GM21717 (cell line): ENCODE measurements at regions not wholly inside any gene's neighbourhood (a gene's known extent, or its start where the extent isn't known, plus 50 kb on each side); places are given as distances from the start of the nearest gene placed in this dataset.

ENCODE experiments used
- ATAC-seq: cut with Tn5 transposase; IDR thresholded peaks from one replicate; pipeline ENCODE4 v1.9.1; 2021; ENCODE audit warnings: mild to moderate bottlenecking, moderate library complexity; ENCODE audit not compliant: unreplicated experiment

DNA sequence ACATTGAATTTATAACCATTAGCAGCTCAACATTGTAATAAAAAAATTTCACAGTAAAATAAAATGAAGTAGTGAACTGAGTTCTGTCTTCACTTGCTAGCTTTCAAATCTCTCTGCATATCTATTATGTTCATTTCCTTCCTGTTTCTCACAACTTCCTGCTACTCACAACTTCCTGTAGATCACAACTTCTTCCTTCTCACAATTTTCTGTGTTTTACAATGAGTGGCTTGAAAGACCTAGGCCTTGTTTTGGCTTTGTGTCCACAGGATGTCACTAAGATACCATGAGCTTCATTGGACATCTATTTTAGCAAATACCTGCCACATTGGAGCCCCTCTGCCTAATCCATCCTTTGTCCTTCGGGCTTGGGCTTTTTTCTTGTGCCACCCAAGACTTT, 480.3 kb upstream of the ADAMTS16 start:
- no peak for ATAC-seq

DNA sequence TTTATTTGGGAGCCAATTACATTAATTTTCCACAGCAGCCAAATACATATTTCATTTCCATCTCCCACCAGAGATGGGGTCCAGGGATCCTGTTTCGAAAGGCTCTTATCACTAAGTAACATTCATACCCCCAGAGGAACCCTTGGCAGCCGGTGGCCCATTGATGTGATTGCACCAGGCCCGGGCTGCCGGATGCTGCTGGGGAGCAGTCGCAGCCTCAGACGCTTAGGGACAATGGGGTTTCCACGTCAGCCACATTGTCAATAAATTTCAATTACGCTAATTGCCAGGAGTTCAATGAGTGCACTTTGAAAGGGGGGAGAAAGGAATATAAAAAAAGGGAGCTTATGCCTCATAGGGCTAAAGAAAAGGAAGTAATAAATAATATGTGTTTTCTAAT, 478.8 kb upstream of the ADAMTS16 start:
- no peak for ATAC-seq

DNA sequence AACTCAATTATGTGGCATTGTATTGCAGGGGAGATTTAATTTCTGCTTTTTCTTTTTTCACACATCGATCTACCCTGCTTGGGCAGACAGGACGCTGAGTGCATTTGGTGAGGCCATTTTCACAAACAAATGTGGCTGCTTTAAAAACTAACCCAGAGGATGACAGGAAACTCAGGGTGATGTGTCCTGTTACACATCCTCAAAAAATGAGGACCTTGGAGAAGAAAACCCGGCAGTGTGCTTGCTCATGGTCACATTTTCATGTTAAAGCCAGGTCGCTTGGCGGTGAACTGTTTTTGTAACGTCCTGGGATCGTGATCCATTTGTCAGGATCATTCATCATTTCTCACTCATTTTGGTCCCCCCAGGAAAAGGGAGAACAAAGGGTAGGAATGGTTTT, 478.3 kb upstream of the ADAMTS16 start:
- ATAC-seq: no peak

DNA sequence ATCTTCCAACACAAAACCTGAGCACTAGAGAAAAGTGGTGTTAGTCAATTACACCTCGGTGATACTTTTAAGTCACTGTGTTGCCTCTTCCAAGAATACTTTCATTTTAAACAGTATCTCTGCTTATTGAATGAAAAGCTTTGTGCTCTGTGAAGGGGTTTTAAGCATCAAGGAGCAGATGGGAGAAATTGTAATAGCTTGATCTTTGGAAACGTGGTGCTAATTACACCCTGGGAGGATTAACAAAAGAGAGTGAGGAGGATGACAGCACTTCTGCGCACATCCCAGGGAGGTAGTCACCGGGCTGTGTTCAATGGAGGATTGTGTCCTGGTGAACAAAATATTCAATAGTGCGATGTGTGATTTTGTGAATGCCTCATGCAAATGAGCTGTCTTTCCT, 477.4 kb upstream of the ADAMTS16 start:
- no peak for ATAC-seq

DNA sequence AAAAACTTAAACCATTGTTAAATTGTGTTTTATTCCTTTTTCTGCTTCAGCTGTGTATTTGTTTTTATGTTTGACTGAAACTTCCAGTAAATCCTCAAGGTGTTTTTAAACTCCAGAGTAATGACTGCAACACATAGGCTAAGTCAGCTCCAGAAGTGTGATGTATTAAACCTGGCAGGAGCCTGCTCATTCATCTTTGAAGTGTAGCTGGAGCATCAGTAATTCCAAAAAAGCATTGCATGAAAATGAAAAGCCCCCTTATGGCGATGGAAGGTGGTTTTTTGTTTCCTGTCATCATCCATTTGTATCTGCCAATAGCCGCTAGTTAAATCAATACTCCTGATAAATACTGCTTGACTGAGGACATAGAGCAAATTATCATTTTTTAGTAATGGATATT, 474.2 kb upstream of the ADAMTS16 start:
- no peak for ATAC-seq

DNA sequence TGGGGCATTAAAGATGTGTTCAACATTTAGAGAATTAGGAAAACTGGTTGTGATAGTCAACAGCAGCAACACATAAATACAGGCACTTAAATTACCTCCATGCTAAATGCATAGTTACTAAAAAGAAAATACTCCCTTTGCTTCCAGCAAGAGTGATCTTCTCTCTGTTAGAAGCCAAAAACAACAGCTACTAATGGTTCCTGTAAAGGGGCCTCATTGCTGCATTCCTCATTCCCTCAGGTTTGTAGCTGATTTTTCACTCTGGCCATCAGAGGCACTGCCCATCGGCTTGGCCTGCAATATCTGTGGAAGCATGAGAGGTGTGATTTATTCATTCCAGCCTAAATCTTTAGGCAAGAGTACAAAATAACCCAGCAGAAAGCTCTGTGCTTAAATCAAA, 466.0 kb upstream of the ADAMTS16 start:
- ATAC-seq: no peak

DNA sequence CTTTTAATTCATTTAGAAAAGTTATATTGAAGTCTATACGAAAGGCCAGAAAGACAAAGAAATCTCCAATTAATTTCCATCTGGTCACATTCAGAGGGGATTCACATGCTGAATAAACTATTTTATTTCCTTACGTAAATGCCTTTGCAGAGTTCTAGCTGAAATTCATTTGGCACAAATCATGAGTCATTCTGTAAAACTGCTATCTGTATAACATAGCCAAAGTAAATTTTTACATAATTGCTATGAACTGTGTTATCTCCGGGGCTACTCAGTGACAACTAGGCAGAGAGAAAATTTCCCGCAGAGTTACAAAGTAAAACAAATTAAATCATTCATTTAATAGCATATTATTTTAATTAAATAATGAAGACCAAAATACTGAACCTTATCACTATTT, 463.2 kb upstream of the ADAMTS16 start:
- no peak for ATAC-seq

DNA sequence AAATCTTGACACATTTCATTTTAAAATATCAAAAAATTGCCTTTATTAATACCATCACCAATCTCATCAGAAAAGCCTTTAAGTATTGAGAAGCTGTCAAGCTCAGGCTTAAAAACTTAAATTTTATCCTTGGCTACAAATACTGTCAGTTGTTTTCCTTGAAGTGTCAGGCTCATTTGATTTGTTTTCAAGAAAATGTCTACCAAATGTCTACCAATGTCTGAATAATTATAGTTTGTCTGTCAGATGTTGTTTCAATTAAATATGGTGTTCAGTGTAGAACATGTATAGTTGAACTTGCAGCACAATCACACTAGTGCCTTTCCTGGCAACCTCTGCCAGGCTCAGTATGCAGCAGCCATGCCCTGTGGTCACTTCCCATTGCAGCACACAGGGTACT, 455.2 kb upstream of the ADAMTS16 start:
- no peak for ATAC-seq

DNA sequence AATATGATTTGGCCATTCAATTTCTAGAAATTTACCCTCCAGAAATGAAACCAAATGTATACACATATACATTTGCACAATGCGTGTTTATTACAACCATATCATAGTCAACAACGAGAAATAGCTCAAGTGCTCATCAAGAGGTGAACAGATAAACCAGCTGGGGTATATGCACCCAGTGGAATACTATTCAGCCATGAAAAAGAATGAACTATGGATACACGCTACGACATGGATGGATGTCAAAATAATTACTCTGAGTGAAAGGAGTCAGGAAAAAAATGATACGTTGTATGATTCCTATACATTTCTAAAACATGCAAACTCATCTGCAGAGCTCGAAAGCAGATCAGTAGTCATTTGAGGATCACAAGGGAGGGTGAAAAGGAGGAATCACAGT, 441.5 kb upstream of the ADAMTS16 start:
- no peak for ATAC-seq

DNA sequence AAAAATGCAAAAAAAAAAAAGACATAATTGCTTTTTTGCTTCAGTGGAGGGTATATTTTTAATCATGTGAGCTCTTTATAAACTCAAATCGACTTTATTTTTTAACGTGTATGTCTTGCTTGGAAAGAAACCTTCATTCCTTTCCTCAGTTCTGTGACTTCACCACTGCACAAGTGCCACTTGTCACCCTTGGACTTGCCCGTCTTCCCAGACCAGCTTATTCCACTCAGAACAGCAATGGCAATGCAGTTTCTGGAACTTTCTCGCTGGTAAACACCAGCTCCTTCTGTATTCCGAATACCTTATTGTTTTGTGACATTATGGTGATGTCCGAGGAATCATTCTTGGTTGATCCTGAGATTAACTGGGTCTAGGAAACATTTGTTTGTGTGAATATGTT, 440.5 kb upstream of the ADAMTS16 start:
- ATAC-seq: no peak

DNA sequence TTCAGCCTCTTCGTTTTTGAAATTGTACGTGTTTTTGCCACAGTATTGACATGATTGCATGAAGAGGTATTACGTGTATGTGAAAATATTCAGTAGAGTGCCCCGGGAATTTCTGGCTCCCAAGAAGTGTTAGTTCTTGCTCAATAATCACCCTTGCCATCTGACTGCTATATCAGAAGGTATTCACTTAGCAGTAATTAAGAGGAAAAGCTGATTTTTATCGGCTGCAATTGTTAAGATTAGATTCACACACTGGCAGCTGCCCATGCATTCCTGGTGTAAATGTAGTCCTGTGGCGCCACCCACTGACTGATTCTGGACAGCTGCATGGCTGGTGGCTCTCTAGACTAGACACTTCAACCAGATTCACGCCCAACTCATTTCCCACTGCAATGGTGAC, 440.1 kb upstream of the ADAMTS16 start:
- ATAC-seq: no peak

DNA sequence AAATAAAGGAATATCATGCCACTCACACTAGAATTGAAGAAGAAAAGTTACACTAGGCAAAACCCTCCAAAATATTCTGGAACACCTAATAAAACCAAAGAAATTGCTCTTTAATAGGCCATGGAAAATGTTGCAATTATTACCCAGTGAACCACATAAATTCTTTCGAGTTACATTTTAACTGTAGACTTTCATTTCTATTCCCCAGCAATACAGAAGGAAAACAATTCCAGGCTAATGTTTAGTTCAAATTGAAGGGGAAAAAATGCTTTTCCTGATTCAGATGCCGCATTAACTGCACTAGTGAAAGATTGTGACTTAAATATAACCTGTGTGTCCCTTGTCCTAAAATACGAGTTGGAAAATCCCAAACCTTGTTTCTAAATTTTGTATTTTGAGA, 439.3 kb upstream of the ADAMTS16 start:
- ATAC-seq: no peak

DNA sequence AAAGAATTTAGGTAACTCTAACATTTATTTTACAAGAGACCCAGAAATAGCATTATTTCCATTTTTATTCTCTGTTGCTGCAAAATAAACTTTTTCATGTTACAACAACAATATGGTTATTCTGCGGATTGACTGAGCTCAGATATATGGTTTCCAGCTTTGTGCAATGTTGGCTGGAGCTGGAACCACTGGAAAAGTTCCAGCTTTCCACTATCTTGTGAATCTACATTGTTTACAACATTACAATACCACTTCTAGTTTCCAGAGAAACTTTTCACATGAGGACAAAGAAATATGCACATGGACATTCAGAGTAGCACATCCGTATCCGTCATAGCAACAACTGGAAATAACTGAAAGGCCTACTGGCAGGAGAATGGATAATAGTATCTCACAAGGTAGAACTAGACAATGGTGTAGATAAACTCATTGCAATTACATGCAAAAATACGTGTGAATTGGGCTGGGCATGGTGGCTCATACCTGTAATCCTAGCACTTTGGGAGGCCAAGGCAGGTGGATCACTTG, 436.1 kb upstream of the ADAMTS16 start:
- ATAC-seq: no peak

DNA sequence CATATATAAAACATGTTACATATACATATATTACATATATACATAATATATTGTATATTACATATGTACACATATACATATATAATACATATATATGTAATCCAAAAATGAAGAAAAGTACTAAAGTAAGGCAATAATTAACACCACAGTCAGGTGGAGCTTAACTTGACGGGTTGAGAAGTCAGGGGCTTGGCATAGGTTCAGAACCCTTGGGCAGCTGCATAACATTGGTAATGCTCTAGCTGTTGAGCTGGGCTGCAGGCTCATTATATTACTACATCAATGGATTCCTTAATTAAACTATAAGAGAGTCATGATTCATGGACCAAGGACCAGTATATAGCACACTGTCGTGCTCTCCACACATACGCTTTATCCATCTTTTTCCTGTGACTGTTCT, 435.2 kb upstream of the ADAMTS16 start:
- no peak for ATAC-seq

DNA sequence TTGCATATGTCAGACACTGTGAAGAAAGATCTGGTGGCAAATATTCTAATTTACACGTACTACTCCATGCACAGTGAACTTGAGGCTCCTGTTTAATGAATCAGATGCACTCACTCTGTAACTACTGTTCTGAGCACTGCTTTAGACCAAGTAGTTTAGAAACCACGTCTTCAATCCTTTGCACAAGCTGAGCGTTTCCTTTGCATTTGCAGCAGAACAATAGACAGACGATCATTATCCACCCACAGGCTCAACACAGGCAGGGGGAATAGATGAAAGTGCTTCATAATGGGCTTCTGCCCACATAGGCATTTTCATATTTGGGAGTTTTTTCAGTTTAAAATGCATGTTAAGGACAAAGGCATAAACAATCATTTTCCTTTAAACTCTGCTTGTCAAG, 423.3 kb upstream of the ADAMTS16 start:
- ATAC-seq: no peak

DNA sequence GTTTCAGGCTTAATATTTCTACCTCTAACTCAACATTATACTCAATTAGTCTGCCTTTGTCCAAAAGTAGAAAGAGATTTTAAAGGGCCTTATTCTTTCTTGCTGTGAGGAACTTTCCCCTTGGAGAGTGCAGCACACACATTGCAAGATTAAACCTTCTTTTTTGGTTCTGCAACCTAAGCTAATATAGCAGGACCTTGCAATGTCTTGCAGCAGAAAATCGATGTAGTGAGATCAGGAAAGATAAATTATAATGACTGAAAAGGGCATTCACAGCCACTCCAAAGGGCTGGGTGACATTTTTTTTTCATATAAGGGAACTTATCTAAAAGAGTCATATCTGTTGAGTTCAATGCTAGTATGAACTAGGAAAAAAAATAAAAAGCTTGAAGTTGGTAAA, 422.7 kb upstream of the ADAMTS16 start:
- no peak for ATAC-seq

DNA sequence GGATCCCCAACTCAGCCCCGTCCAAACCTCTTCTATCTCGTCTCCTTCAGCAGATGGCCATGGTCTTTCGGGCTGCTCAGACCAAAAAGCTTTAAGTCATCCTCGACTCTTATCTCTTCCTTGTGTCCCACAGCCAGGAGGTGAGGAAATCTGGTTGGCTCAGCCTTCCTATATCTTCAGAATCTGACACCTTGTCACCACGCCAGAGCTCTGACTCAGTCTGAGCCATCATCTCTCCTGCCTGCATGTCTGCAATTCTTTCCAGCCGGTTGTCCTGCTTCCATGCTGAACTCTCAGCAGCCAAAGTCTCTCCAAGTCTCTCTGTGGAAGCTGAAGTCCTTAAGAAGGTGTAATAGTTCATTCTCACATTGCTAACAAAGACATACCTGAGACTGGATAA, 419.3 kb upstream of the ADAMTS16 start:
- no peak for ATAC-seq

DNA sequence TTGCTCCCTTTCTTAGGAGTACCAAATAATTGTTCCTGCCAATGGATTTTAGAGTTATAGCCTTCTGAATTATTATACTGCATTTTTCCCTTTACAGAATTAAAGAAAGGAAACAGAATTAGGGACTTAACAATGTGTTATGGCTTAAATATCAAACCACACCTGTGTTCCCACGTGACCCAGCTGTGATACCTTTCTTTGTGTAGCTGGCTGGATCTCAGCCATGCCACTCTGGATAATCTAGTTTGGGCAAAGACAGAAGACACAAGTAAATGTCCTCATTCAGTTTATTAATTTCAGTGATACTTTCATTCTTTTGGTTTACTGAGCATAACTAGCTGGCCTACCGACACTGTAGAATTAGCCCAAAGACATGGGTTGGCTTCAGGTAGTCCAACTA, 417.2 kb upstream of the ADAMTS16 start:
- ATAC-seq: no peak

DNA sequence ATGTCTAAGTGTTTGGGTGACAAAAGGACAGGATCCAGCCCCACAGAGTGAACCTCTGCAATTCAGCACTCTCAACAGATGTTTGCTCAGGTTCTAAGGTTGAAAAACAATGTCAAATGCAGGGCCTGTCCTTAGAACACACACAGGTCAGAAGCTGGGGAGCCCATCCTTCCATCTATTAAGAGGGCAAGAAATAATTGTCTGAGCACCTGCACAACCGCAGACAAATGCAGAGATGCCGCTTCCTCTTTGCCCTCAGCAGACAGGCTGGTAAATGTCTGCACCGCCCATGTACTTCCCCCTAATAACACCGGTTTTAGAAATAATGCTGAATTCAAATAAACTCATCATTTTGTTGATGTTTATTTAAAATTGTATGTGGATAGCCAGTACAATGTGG, 414.5 kb upstream of the ADAMTS16 start:
- ATAC-seq: no peak

DNA sequence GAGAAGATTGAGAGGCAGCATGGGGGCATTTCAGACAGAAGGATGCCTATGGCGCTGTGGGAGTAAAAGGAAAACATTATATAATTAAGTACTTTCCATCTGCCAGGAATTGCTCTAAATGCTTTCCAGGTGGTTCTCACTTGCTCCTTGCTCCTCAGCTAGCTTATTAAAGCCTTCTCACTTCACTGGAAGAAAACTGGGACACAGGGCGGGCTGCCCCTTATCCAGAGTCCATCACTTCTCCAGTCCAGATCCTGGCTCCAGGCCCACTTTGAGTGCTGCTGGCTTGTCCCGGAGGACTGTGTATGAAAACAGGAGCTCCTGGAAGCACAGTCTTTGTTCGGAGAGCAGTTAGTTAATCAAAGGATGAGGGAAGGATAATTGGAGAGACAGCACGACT, 409.9 kb upstream of the ADAMTS16 start:
- no peak for ATAC-seq

DNA sequence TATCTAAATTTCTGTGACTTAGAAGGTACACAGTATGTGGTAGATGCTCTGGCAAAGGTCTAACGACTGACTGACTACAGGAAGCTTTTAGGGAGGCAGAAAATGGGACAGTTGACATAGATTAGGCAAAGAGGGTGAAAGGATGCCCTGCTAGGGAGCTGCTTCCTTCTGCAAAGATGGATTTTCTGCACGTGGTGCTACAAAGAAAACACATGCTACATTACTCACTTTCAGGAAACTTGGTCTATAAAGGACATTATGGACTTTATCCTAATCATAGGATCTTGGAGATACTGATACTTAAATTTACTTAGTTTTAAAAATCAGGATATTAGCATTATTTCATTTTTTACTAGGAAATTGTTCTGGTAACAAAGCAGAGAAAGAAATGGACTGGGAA, 405.8 kb upstream of the ADAMTS16 start:
- no peak for ATAC-seq

DNA sequence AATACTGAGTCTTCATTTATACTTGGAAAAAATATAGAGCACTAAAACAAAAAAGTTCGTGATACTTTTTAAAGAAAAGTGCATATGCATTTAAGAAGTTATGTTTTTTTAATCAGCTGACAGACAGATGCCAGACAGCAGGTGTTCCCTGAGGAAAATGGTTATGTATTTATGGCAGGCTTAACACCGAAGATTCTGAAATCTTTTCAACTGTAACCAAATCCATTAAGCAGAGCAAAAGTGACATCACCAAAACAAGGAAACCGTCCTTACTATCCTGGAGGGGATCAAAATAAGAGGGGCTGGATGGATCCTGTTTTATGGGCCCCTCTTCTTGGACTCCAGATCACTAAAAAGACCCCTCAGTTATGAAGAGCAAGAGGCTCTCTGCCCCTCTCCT, 404.9 kb upstream of the ADAMTS16 start:
- ATAC-seq: no peak

DNA sequence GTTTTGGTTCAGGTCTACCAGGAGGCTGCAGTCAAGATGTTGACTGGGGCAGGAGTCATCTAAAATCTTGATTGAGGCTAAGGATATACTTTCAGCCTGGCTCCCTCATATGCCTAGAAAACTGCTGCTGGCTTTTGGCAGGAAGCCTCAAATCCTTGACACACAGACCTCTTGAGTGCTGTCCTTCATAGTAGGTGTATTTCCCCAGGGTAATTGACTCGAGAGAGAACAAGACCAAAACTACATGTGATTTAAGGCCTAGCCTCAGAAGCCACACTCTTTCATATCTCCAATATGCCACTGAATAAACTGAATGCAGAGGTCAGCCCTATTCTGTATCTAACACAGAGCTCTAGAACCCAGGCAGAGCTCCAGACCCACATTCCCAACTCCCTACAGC, 402.3 kb upstream of the ADAMTS16 start:
- no peak for ATAC-seq

DNA sequence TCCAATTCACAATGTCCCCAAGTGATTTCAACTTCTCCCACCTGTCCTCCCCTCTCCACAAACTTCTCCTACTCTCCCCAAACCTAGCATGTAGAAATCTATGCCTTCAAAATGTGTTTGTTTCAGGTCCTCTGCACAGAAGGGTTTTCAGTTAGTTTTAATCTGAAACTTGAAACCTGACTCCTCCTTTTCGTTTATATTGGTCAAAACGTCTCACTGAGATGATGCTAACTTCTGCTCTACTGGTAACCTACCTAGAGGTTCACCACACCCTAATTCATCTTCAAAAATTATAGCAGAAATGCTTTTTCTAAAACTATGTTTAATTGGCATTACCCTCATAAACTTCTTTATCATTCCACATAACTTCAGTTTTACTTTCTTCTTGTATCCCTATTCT, 401.8 kb upstream of the ADAMTS16 start:
- no peak for ATAC-seq
